Activated CD8-positive, alpha-beta T cell treated with anti-CD3 and anti-CD28 coated beads for 36 hours (primary cell): ENCODE measurements at regions not wholly inside any gene's neighbourhood (a gene's known extent, or its start where the extent isn't known, plus 50 kb on each side); places are given as distances from the start of the nearest gene placed in this dataset.

ENCODE experiments used
- ATAC-seq: fragments of 200-7000 bp; cut with Tn5 transposase; one replicate; pipeline ENCODE4 v1.10.0; 2021; ENCODE audit warnings: mild to moderate bottlenecking, moderate library complexity
- CTCF ChIA-PET: fragments of 350-600 bp; sonication (Branson Sonifier 250); formaldehyde crosslinking; loops from one replicate; lab custom pipeline; 2021; ENCODE audit warnings: antibody characterized with exemption; lab: Charles Lee
- POLR2A ChIA-PET: fragments of 350-600 bp; sonication (Branson Sonifier 250); formaldehyde crosslinking; loops from one replicate; lab custom pipeline; 2021; ENCODE audit warnings: antibody characterized with exemption; lab: Charles Lee
- DNase-seq: peaks from one replicate; pipeline ENCODE4 v3.0.0-alpha.2; 2020
- H3K27ac Mint-ChIP-seq: one replicate; pipeline ENCODE4 v1.8.0; 2021; ENCODE audit warnings: mild to moderate bottlenecking, mixed read lengths
- H3K27me3 Mint-ChIP-seq: one replicate; pipeline ENCODE4 v1.8.0; 2021; ENCODE audit warnings: mixed read lengths
- H3K36me3 Mint-ChIP-seq: one replicate; pipeline ENCODE4 v1.8.0; 2021; ENCODE audit warnings: low read depth, mixed read lengths
- H3K4me1 Mint-ChIP-seq: one replicate; pipeline ENCODE4 v1.8.0; 2021; ENCODE audit warnings: low read depth, mixed read lengths
- H3K4me3 Mint-ChIP-seq: one replicate; pipeline ENCODE4 v1.8.0; 2021; ENCODE audit warnings: mild to moderate bottlenecking, moderate library complexity, mixed read lengths
- H3K9me3 Mint-ChIP-seq: one replicate; pipeline ENCODE4 v1.8.0; 2021; ENCODE audit warnings: mixed read lengths
- CTCF ChIP-seq: fragments of 200-600 bp; IDR thresholded peaks from one replicate; pipeline ENCODE4 v1.8.0; 2022; ENCODE audit warnings: antibody characterized with exemption, mild to moderate bottlenecking
- intact Hi-C: fragments of 100-400 bp; cut with micrococcal nuclease; formaldehyde crosslinking; loops from one replicate; pipeline ENCODE4 v1.10.0; 2022

DNA sequence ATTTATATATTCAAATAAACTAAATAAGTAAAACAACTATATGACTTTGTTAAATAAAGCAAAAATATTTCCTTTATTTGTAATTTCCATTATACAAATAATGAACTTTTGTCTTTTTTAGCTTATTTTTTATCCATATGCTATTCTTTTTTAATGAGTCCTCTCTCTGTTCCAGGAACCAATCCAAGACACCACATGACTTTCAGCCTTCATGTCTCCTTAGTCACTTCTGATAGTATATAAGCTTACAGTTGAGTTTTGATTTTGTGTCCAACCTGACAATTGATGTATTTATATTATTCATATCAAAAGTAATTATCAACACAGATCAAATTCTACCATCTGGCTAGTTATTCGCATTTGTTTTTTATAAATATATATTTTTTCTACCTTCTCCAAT, 582.3 kb upstream of the GJE1 start:
- CTCF ChIA-PET: no interaction called here
- Mint-ChIP-seq H3K4me3 (no peak overlapping the region), H3K36me3 (peaks cover 8% of the 10 kb centered on the region), H3K27me3 (no peaks in the 10 kb centered on the region), H3K27ac (no peak overlapping the region), H3K9me3 (peaks cover 8% of the 10 kb centered on the region), H3K4me1 (peaks cover 7% of the 10 kb centered on the region)
- DNase-seq (no peak), ATAC-seq (no peak)
- POLR2A ChIA-PET: no interaction called here
- intact Hi-C loops: no loop called here
- no peak for TF ChIP-seq CTCF

- ATAC-seq (no peak), DNase-seq (no peak)
- H3K27ac Mint-ChIP-seq: no peak overlapping the region
- CTCF ChIA-PET: no interaction called here
- intact Hi-C loops: no loop called here
- H3K27me3 Mint-ChIP-seq: no peaks in the 10 kb centered on the region
- POLR2A ChIA-PET: no interaction called here
- H3K9me3 Mint-ChIP-seq: peaks cover 8% of the 10 kb centered on the region
- peaks cover 5% of the 10 kb centered on the region for H3K4me1 Mint-ChIP-seq
- peaks cover 8% of the 10 kb centered on the region for H3K36me3 Mint-ChIP-seq
- H3K4me3 Mint-ChIP-seq: no peak overlapping the region
- no peak for TF ChIP-seq CTCF
Measured at GRCh38 chr6:141548966-141549365, 583.8 kb upstream of the GJE1 start.

GRCh38 chr6:141541581-141542324, 591.0 kb upstream of the GJE1 start:
- Mint-ChIP-seq H3K9me3 (no peaks in the 10 kb centered on the region), H3K36me3 (no peaks in the 10 kb centered on the region), H3K4me1 (peaks cover 6% of the 10 kb centered on the region), H3K27me3 (no peaks in the 10 kb centered on the region), H3K27ac (no peak overlapping the region), H3K4me3 (no peak overlapping the region)
- ATAC-seq: peak; percentile 37
- ChIA-PET CTCF (no interaction called here), POLR2A (no interaction called here)
- DNase-seq: no peak
- no peak for TF ChIP-seq CTCF
- intact Hi-C loops: no loop called here

- Mint-ChIP-seq H3K36me3 (no peaks in the 10 kb centered on the region), H3K4me3 (no peak overlapping the region), H3K27ac (no peak overlapping the region), H3K27me3 (no peaks in the 10 kb centered on the region), H3K4me1 (peaks cover 6% of the 10 kb centered on the region), H3K9me3 (no peaks in the 10 kb centered on the region)
- ATAC-seq: no peak
- intact Hi-C loops: no loop called here
- TF ChIP-seq CTCF: no peak
- ChIA-PET POLR2A (no interaction called here), CTCF (no interaction called here)
- no peak for DNase-seq
Measured at GRCh38 chr6:141540207-141540606, 592.5 kb upstream of the GJE1 start.

GRCh38 chr6:141539617-141540016, 593.1 kb upstream of the GJE1 start:
- H3K4me3 Mint-ChIP-seq: no peak overlapping the region
- ChIA-PET POLR2A (no interaction called here), CTCF (interaction anchor here (0.9 kb wide), 1 partner anchor 22 kb away, joined by 3 read pairs; no protein-coding TSS in a partner anchor)
- H3K36me3 Mint-ChIP-seq: no peaks in the 10 kb centered on the region
- TF ChIP-seq CTCF: no peak
- ATAC-seq: no peak
- DNase-seq: no peak
- peaks cover 6% of the 10 kb centered on the region for H3K4me1 Mint-ChIP-seq
- no peak overlapping the region for H3K27ac Mint-ChIP-seq
- no peaks in the 10 kb centered on the region for H3K27me3 Mint-ChIP-seq
- intact Hi-C loops: no loop called here
- no peaks in the 10 kb centered on the region for H3K9me3 Mint-ChIP-seq
